Spleen (tissue), 7 donors: ENCODE measurements at regions not wholly inside any gene's neighbourhood (a gene's known extent, or its start where the extent isn't known, plus 50 kb on each side); places are given as distances from the start of the nearest gene placed in this dataset.
"Not testable (repeated sequence)": the region's sequence is repeated elsewhere in the genome, so short reads cannot be mapped to it uniquely, and the experiment has no call there.

Experiments used
- POLR2A ChIP-seq, 3 donors: fragments of 450-650 bp; IDR thresholded peaks; one replicate each; pipeline ENCODE4 v1.5.1; 2017; ENCODE audit warnings: antibody characterized with exemption in 3 of 3, mild to moderate bottlenecking in 1 of 3
- TF ChIP-seq, protein P1 (sequence below), 11 experiments: fragments of 200-600 bp in 7 of 11; fragments of 450-650 bp in 4 of 11; sonication (generic) in 4 of 11; IDR thresholded peaks in 8 of 11; conservative IDR thresholded peaks in 3 of 11; 1 replicate in 7 of 11; 2 replicates in 4 of 11; pipeline versions ENCODE4 v1.4.0 to v1.8.0; 2016 to 2021; ENCODE audit warnings: antibody characterized with exemption in 11 of 11, inconsistent platforms in 4 of 11, mild to moderate bottlenecking in 1 of 11
- donor health status: DM: no; HTN: no; CAD: no; lungs with moderate emphysema.
- donor health status: DM: no; HTN: no; CAD: no.
- donor health status: DM: no; HTN: no; CAD: no.

DNA sequence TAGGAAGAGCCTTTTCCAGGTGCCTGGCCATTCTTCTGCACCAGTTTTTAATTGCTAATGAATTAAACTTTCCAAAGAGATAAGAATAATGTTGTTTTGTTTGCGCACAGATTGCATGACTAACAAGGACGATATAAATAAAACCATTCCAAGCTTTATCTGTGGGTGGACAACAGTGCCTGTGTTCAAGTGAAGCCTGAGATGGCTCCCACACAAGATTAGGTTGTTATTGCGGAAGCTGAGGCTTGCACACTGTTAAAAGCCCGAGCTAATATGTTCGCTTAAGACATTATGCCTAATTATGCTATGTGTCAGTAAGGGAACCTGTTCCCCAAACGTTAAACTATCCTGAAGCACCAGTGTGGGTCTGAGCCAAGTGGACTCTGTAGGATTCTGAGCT is 58.5 kb upstream of the NBPF11 start:
- not testable (repeated sequence) for TF ChIP-seq POLR2A (IDR thresholded peaks at IDR 0.05)
- TF ChIP-seq, protein P1, sequence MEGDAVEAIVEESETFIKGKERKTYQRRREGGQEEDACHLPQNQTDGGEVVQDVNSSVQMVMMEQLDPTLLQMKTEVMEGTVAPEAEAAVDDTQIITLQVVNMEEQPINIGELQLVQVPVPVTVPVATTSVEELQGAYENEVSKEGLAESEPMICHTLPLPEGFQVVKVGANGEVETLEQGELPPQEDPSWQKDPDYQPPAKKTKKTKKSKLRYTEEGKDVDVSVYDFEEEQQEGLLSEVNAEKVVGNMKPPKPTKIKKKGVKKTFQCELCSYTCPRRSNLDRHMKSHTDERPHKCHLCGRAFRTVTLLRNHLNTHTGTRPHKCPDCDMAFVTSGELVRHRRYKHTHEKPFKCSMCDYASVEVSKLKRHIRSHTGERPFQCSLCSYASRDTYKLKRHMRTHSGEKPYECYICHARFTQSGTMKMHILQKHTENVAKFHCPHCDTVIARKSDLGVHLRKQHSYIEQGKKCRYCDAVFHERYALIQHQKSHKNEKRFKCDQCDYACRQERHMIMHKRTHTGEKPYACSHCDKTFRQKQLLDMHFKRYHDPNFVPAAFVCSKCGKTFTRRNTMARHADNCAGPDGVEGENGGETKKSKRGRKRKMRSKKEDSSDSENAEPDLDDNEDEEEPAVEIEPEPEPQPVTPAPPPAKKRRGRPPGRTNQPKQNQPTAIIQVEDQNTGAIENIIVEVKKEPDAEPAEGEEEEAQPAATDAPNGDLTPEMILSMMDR (IDR thresholded peaks at IDR 0.05 in 8 of 11, conservative IDR thresholded peaks at IDR 0.05 in 3 of 11), result not testable (repeated sequence)
